GM12892 (cell line): ENCODE measurements at regions not wholly inside any gene's neighbourhood (a gene's known extent, or its start where the extent isn't known, plus 50 kb on each side); places are given as distances from the start of the nearest gene placed in this dataset.

ENCODE experiments used
- POLR2A ChIP-seq: IDR thresholded peaks from 2 replicates; pipeline ENCODE4 v1.6.1; 2011; ENCODE audit warnings: low read depth, low read length, control low read depth
- TAF1 ChIP-seq: IDR thresholded peaks from 2 replicates; pipeline ENCODE4 v1.6.1; 2011; ENCODE audit warnings: low read depth, mild to moderate bottlenecking, control low read depth, low read length, borderline replicate concordance

DNA sequence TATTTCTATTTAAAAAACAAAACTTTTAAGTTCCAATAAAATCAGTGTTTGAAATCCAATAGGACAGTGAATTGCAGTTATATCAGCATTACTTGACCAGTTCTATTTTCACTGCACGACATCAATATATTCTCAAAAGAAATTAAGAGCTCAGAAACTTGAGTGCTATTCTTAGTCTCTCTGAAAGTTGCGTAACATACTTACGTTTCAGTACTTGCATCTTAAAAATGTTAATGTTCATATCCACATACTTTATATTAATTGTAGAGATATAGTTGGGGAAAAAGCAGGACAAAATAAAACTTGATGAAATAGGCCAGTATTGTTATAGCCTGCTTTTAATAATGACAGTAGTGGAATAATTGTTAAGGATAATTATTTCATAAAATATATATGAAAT, 720.5 kb upstream of the PCDH9 start:
- TF ChIP-seq POLR2A (no peak), TAF1 (no peak)
